HT1080 (cell line): ENCODE measurements at regions not wholly inside any gene's neighbourhood (a gene's known extent, or its start where the extent isn't known, plus 50 kb on each side); places are given as distances from the start of the nearest gene placed in this dataset.
"Not testable (repeated sequence)": the region's sequence is repeated elsewhere in the genome, so short reads cannot be mapped to it uniquely, and the experiment has no call there.

Source experiments
- DNase-seq: peaks from one replicate; pipeline ENCODE4 v3.0.0-alpha.2; 2015; ENCODE audit warnings: low read depth

- no peak for DNase-seq
These were observed 52.7 kb upstream of the SERBP1 start for GRCh38 chr1:67482733-67483482.

- no peak for DNase-seq
These were observed 54.3 kb upstream of the SERBP1 start for GRCh38 chr1:67484492-67484891.

- no peak for DNase-seq
These were observed 55.0 kb upstream of the SERBP1 start for GRCh38 chr1:67485046-67485811.

GRCh38 chr1:67489643-67490042 lies 59.4 kb upstream of the SERBP1 start:
- peak; percentile 15 for DNase-seq

- DNase-seq, result no peak
These were observed 61.1 kb upstream of the SERBP1 start for GRCh38 chr1:67491280-67491679.

GRCh38 chr1:67493148-67493547 lies 62.9 kb upstream of the SERBP1 start:
- DNase-seq, result no peak

GRCh38 chr1:67495327-67495726 lies 65.1 kb upstream of the SERBP1 start:
- no peak for DNase-seq

GRCh38 chr1:67496329-67496728 lies 66.1 kb upstream of the SERBP1 start:
- no peak for DNase-seq

GRCh38 chr1:67500413-67500959 lies 70.3 kb upstream of the SERBP1 start:
- DNase-seq, result peak; percentile 82

GRCh38 chr1:67503974-67504373 lies 73.8 kb upstream of the SERBP1 start:
- DNase-seq, result no peak

- not testable (repeated sequence) for DNase-seq
These were observed 83.4 kb upstream of the SERBP1 start for GRCh38 chr1:67513392-67514294.

- DNase-seq, result no peak
These were observed 84.1 kb upstream of the SERBP1 start for GRCh38 chr1:67514300-67514699.

- DNase-seq, result no peak
These were observed 84.6 kb upstream of the SERBP1 start for GRCh38 chr1:67514786-67515185.

GRCh38 chr1:67515324-67516080 lies 85.3 kb upstream of the SERBP1 start:
- no peak for DNase-seq

- DNase-seq, result no peak
These were observed 86.8 kb upstream of the SERBP1 start for GRCh38 chr1:67517046-67517445.

- DNase-seq, result no peak
These were observed 91.8 kb upstream of the SERBP1 start for GRCh38 chr1:67522001-67522441.

GRCh38 chr1:67522793-67523192 lies 92.6 kb upstream of the SERBP1 start:
- DNase-seq, result no peak

- DNase-seq, result peak; percentile 26
These were observed 94.2 kb upstream of the SERBP1 start for GRCh38 chr1:67524143-67525052.

- no peak for DNase-seq
These were observed 95.0 kb upstream of the SERBP1 start for GRCh38 chr1:67525053-67525760.
